ENCODE measurements at regions not wholly inside any gene's neighbourhood (a gene's known extent, or its start where the extent isn't known, plus 50 kb on each side); places are given as distances from the start of the nearest gene placed in this dataset.

DNA sequence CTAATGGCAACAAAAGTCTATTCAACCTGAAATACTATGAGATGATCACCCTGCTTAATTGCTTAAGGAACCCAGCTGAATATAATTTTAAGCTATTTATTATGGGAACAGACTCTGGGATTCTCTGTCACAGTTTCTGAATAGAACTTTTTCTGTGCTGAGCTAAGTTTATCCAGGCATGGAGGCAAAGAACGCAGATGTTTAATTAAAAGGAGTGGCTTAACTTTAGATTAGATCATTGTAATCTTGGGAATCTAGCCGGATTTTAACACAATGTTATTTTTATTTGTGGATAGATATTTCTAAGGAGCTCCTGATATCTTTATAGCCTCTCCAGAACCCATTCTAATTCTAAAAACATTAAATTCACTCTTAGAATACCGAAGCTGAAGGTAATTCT lies 353.4 kb downstream of the STIM2 start:
- TF ChIP-seq GATA3 (IDR thresholded peaks at IDR 0.05; ENCODE audit: low read depth, low read length), result no peak
- TF ChIP-seq GATA2 (IDR thresholded peaks at IDR 0.05; ENCODE audit: low read depth, low read length), result no peak

Measured in SH-SY5Y (cell line).